ENCODE measurements at regions not wholly inside any gene's neighbourhood (a gene's known extent, or its start where the extent isn't known, plus 50 kb on each side); places are given as distances from the start of the nearest gene placed in this dataset.

DNA sequence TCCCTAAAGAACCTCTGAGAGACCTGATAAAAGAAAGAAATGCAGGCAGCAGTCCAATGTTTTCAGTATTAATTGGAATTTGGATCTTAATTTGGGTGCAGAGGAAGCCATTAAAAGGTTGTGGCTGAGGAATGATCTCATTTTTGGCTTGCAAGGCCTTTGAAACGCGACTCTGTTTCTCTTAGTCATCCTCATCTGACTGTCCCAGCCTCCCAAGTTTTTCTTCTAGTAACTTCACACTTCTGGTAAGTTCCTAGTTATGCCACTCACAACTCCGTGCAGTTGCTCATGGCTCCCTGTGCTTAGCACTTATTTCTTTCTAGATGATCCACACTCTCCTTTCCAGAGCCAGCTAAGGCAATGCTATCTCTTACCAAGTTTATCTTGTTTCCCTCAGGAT is 147.4 kb upstream of the USP24 start:
- in situ Hi-C loops (cut with HindIII; ENCODE audit: low pct_ligation_motif_present, low sequenced_read_pairs) = no loop called here
- peak; percentile 63 for DNase-seq
- H3K36me3 ChIP-seq (replicated peaks) = no peaks in the 10 kb centered on the region
- H3K27ac ChIP-seq = no peak overlapping the region
- no peaks in the 10 kb centered on the region for H3K27me3 ChIP-seq (replicated peaks)
- no peak overlapping the region for H3K4me3 ChIP-seq (ENCODE audit: low read depth, low read length)
- TF ChIP-seq, protein P1, sequence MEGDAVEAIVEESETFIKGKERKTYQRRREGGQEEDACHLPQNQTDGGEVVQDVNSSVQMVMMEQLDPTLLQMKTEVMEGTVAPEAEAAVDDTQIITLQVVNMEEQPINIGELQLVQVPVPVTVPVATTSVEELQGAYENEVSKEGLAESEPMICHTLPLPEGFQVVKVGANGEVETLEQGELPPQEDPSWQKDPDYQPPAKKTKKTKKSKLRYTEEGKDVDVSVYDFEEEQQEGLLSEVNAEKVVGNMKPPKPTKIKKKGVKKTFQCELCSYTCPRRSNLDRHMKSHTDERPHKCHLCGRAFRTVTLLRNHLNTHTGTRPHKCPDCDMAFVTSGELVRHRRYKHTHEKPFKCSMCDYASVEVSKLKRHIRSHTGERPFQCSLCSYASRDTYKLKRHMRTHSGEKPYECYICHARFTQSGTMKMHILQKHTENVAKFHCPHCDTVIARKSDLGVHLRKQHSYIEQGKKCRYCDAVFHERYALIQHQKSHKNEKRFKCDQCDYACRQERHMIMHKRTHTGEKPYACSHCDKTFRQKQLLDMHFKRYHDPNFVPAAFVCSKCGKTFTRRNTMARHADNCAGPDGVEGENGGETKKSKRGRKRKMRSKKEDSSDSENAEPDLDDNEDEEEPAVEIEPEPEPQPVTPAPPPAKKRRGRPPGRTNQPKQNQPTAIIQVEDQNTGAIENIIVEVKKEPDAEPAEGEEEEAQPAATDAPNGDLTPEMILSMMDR (IDR thresholded peaks at IDR 0.05; ENCODE audit: low read depth, low read length, missing control alignments) = no peak

DNA sequence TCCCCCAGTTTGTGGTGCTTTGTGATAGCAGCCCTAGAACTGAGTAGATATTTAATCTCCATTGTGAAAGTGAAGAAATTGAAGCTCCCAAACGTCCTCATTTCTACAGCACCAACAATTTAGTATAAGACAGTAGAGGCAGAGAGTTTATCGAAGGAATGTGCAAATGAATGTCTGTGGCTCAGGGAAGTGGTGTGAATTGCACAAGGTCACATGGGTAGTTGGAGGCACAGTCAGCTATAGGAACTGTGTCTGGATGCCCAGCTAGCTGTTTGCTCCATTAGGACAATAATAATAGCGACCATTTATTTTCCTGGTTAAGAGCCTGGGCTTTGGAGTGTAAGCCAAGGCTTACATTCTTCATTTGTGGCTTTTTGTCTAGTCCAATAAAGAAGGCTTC is 144.4 kb upstream of the USP24 start:
- Histone ChIP-seq H3K36me3 (replicated peaks) (no peaks in the 10 kb centered on the region), H3K27ac (no peak overlapping the region), H3K27me3 (replicated peaks) (no peaks in the 10 kb centered on the region), H3K4me3 (ENCODE audit: low read depth, low read length) (no peak overlapping the region)
- in situ Hi-C loops (cut with HindIII; ENCODE audit: low pct_ligation_motif_present, low sequenced_read_pairs) = no loop called here
- DNase-seq = no peak
- TF ChIP-seq, protein P1 (IDR thresholded peaks at IDR 0.05; ENCODE audit: low read depth, low read length, missing control alignments) = no peak

DNA sequence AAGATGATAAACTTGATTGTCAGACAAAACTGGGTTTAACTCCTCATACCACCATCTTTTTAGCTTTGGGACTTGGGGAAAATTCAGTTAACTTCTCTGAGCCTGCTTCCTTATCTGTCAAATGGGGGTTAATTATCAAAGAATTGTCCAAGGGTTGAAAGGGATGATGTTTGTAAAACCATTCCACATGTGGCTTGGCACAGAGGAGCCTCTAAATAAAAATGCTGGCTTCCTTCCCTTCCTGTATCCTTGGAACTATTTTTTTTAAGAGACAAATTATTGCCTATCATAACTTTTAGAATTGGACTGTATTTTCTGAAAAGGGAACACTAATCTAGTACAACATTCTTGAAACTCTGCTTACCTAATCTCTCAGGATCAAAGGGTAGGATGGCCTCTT is 143.4 kb upstream of the USP24 start:
- Histone ChIP-seq H3K36me3 (replicated peaks) (no peaks in the 10 kb centered on the region), H3K27me3 (replicated peaks) (no peaks in the 10 kb centered on the region), H3K4me3 (ENCODE audit: low read depth, low read length) (no peak overlapping the region), H3K27ac (no peak overlapping the region)
- DNase-seq = no peak
- TF ChIP-seq, protein P1 (IDR thresholded peaks at IDR 0.05; ENCODE audit: low read depth, low read length, missing control alignments) = no peak
- in situ Hi-C loops (cut with HindIII; ENCODE audit: low pct_ligation_motif_present, low sequenced_read_pairs) = no loop called here

DNA sequence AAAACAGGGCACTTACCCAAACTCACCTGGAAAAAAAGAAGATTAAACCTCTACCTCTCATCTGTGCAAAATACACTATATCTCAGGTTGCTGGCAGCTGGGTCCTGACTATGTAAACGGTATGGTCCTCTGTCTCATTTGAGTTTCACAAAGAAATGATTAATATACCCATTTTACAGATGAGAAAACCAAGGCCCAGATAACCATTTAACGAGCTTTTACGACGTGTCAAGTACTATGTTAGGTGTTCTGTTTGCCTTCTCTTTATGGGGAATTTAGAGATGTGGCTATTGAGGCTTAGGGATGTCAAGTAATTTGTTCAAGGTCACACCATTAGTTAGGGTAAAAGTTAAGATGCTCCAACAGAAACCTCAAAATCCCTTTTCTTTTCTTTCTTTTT is 140.4 kb upstream of the USP24 start:
- DNase-seq = no peak
- TF ChIP-seq, protein P1 (IDR thresholded peaks at IDR 0.05; ENCODE audit: low read depth, low read length, missing control alignments) = no peak
- in situ Hi-C loops (cut with HindIII; ENCODE audit: low pct_ligation_motif_present, low sequenced_read_pairs) = no loop called here
- Histone ChIP-seq H3K4me3 (ENCODE audit: low read depth, low read length) (no peak overlapping the region), H3K27ac (no peak overlapping the region), H3K36me3 (replicated peaks) (no peaks in the 10 kb centered on the region), H3K27me3 (replicated peaks) (no peaks in the 10 kb centered on the region)

DNA sequence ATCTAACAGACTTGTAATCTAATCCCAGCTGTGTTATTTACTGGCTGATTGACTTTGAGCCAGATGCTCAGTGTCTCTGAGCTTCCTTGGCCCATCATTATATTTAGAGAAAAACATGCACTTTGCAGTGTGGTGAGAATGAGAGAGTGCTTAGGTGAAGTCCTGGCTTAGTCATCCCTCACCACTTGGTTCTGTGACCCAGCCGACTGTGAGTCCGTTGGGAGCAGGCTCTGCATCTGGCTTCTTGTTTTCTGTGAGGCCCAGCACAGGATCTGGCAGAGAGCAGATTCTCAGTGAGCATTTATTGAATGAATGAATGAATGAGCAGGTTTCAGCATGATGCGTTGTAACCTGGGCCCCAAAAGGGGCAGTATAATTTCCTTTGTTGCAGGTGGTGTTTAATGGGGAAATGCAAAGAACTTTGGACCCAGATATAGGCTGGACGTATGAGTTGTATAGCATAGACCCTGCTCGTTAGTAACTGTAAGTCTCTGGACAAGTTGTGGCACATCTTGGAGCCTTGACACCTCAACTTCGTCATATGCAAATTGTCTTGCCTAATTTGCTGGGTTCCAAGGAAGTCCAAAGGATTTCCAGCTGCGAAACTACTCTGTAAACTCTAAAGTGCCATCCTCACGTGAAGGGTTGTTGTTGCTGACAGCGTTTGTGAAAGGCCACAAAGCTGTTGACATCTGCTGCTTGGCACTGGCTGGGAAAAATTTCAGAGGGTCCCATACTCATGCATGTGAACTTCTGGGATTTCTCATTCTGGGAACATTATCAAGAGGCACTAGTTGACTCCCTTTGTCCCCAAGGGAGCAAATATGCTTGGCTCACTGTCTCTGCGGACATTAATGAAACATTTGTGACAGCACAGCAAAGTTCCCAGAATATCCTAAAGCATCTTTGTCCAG is 138.8 kb upstream of the USP24 start:
- Histone ChIP-seq H3K4me3 (ENCODE audit: low read depth, low read length) (no peak overlapping the region), H3K27me3 (replicated peaks) (no peaks in the 10 kb centered on the region), H3K27ac (no peak overlapping the region), H3K36me3 (replicated peaks) (no peaks in the 10 kb centered on the region)
- in situ Hi-C loops (cut with HindIII; ENCODE audit: low pct_ligation_motif_present, low sequenced_read_pairs) = no loop called here
- DNase-seq = no peak
- TF ChIP-seq, protein P1 (IDR thresholded peaks at IDR 0.05; ENCODE audit: low read depth, low read length, missing control alignments) = no peak

DNA sequence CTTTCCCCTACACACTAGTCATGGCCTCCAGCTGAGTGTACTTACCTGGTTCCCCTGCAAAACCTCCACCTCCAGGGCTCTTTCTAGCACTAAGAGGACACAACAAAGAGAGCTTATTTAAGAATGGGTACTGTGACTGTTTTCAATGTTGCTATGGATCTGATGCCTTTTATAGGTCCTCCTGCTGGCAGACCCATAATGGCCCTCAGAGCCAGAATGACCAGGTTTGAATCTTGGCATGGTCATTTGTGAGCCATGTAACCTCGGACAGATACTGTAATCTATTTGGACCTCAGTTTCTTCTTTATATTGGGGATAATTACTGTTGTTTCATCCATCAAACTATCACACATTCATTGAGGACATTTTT is 137.6 kb upstream of the USP24 start:
- Histone ChIP-seq H3K27me3 (replicated peaks) (no peaks in the 10 kb centered on the region), H3K27ac (no peak overlapping the region), H3K4me3 (ENCODE audit: low read depth, low read length) (no peak overlapping the region), H3K36me3 (replicated peaks) (no peaks in the 10 kb centered on the region)
- in situ Hi-C loops (cut with HindIII; ENCODE audit: low pct_ligation_motif_present, low sequenced_read_pairs) = no loop called here
- TF ChIP-seq, protein P1 (IDR thresholded peaks at IDR 0.05; ENCODE audit: low read depth, low read length, missing control alignments) = no peak
- no peak for DNase-seq
